OCI-LY3 (cell line): ENCODE measurements at regions not wholly inside any gene's neighbourhood (a gene's known extent, or its start where the extent isn't known, plus 50 kb on each side); places are given as distances from the start of the nearest gene placed in this dataset.

Source experiments
- H2AFZ ChIP-seq: fragments of 200-600, 300-600 bp; shearing (Covaris generic); 2 replicates; pipeline ENCODE4 v1.6.0; 2014; ENCODE audit warnings: antibody characterized with exemption, low read depth, low read length
- H3K27ac ChIP-seq: fragments of 200-600, 300-600 bp; sonication (generic); 2 replicates; pipeline ENCODE4 v1.5.1; 2014; ENCODE audit warnings: mild to moderate bottlenecking, low read length, moderate library complexity, mixed read lengths
- H3K27me3 ChIP-seq: fragments of 200-600, 300-600 bp; sonication (generic); 2 replicates; pipeline ENCODE4 v1.6.1; 2014; ENCODE audit warnings: low read depth, low read length, mixed read lengths
- H3K36me3 ChIP-seq: fragments of 200-600, 300-600 bp; sonication (generic); replicated peaks from 2 replicates; pipeline ENCODE3; 2014; ENCODE audit warnings: low read depth, low read length, mixed read lengths
- H3K4me1 ChIP-seq: fragments of 300-600, 200-600 bp; sonication (generic); 2 replicates; pipeline ENCODE4 v1.6.1; 2014; ENCODE audit warnings: low read length, mixed read lengths
- H3K4me2 ChIP-seq: fragments of 200-600, 300-600 bp; sonication (generic); 2 replicates; pipeline ENCODE4 v1.6.1; 2014; ENCODE audit warnings: low read length, mixed read lengths
- H3K4me3 ChIP-seq: fragments of 300-600, 200-600 bp; sonication (generic); 2 replicates; pipeline ENCODE4 v1.5.1; 2014; ENCODE audit warnings: antibody characterized with exemption, mild to moderate bottlenecking, low read length, moderate library complexity
- H3K79me2 ChIP-seq: fragments of 300-600, 200-600 bp; shearing (Covaris generic); 2 replicates; pipeline ENCODE4 v1.6.1; 2014; ENCODE audit warnings: mild to moderate bottlenecking, low read length, mixed read lengths
- H3K9ac ChIP-seq: fragments of 300-600, 200-600 bp; shearing (Covaris generic); 2 replicates; pipeline ENCODE4 v1.6.0; 2014; ENCODE audit warnings: mild to moderate bottlenecking, low read length, moderate library complexity
- H3K9me3 ChIP-seq: fragments of 200-600, 300-600 bp; shearing (Covaris generic); 2 replicates; pipeline ENCODE4 v1.6.1; 2014; ENCODE audit warnings: low read length, mixed read lengths; ENCODE audit not compliant: insufficient read depth
- H4K20me1 ChIP-seq: fragments of 200-600, 300-600 bp; sonication (generic); 2 replicates; pipeline ENCODE4 v1.6.1; 2016; ENCODE audit warnings: low read length, mixed read lengths; ENCODE audit not compliant: insufficient read depth
- CTCF ChIP-seq: fragments of 200-600, 300-600 bp; sonication (generic); IDR thresholded peaks from 2 replicates; pipeline ENCODE4 v1.5.1; 2014; ENCODE audit warnings: antibody characterized with exemption, low read length, low read depth
- EZH2phosphoT487 ChIP-seq: fragments of 200-600 bp; shearing (Covaris generic); IDR thresholded peaks from 2 replicates; pipeline ENCODE4 v1.6.1; 2018; ENCODE audit warnings: antibody characterized with exemption, mixed run types, low read depth

- Histone ChIP-seq H3K79me2 (no peaks in the 10 kb centered on the region), H3K27me3 (no peaks in the 10 kb centered on the region), H3K27ac (no peak overlapping the region), H2AFZ (no peak overlapping the region), H3K9ac (no peak overlapping the region), H3K9me3 (0 out of 2 replicates have a peak, but pooled peaks cover 6% of the 10 kb centered on the region), H3K4me3 (no peak overlapping the region), H3K4me2 (no peak overlapping the region), H3K36me3 (no peaks in the 10 kb centered on the region), H3K4me1 (no peaks in the 10 kb centered on the region), H4K20me1 (no peaks in the 10 kb centered on the region)
- no peak for TF ChIP-seq EZH2phosphoT487
- no peak for TF ChIP-seq CTCF
These were observed 801.9 kb downstream of the PLOD2 start for GRCh38 chr3:145359040-145359439.

- Histone ChIP-seq H3K4me1 (no peaks in the 10 kb centered on the region), H3K9ac (no peak overlapping the region), H3K27ac (no peak overlapping the region), H4K20me1 (no peaks in the 10 kb centered on the region), H3K27me3 (no peaks in the 10 kb centered on the region), H3K4me2 (no peak overlapping the region), H3K36me3 (no peaks in the 10 kb centered on the region), H3K79me2 (no peaks in the 10 kb centered on the region), H3K4me3 (no peak overlapping the region), H2AFZ (no peak overlapping the region), H3K9me3 (no peaks in the 10 kb centered on the region)
- TF ChIP-seq CTCF (no peak), EZH2phosphoT487 (no peak)
These were observed 792.2 kb downstream of the PLOD2 start for GRCh38 chr3:145368748-145369147.

- Histone ChIP-seq H2AFZ (no peak overlapping the region), H3K4me2 (no peak overlapping the region)
These were observed 790.1 kb downstream of the PLOD2 start for GRCh38 chr3:145370870-145371269.

GRCh38 chr3:145377301-145377700 lies 783.7 kb downstream of the PLOD2 start:
- Histone ChIP-seq H3K4me1 (no peaks in the 10 kb centered on the region), H3K9ac (no peak overlapping the region), H3K36me3 (no peaks in the 10 kb centered on the region), H4K20me1 (no peaks in the 10 kb centered on the region), H3K27ac (no peak overlapping the region), H3K79me2 (no peaks in the 10 kb centered on the region), H3K27me3 (no peaks in the 10 kb centered on the region), H3K9me3 (no peaks in the 10 kb centered on the region), H3K4me2 (no peak overlapping the region), H3K4me3 (no peak overlapping the region), H2AFZ (no peak overlapping the region)
- TF ChIP-seq EZH2phosphoT487 (no peak), CTCF (no peak)

More at GRCh38 chr3:145370870-145371269, 790.1 kb downstream of the PLOD2 start:
- Histone ChIP-seq H4K20me1 (no peaks in the 10 kb centered on the region), H3K79me2 (no peaks in the 10 kb centered on the region), H3K4me1 (no peaks in the 10 kb centered on the region), H3K9ac (no peak overlapping the region), H3K9me3 (no peaks in the 10 kb centered on the region), H3K36me3 (no peaks in the 10 kb centered on the region), H3K27ac (no peak overlapping the region), H3K27me3 (no peaks in the 10 kb centered on the region), H3K4me3 (no peak overlapping the region)
- no peak for TF ChIP-seq EZH2phosphoT487
- TF ChIP-seq CTCF, result no peak
